GM19467 (cell line): ENCODE measurements at regions not wholly inside any gene's neighbourhood (a gene's known extent, or its start where the extent isn't known, plus 50 kb on each side); places are given as distances from the start of the nearest gene placed in this dataset.
"Not testable (repeated sequence)": the region's sequence is repeated elsewhere in the genome, so short reads cannot be mapped to it uniquely, and the experiment has no call there.

Experiments
- ATAC-seq: cut with Tn5 transposase; IDR thresholded peaks from one replicate; pipeline ENCODE4 v1.9.1; 2021; ENCODE audit warnings: mild to moderate bottlenecking, moderate library complexity; ENCODE audit not compliant: unreplicated experiment

- no peak for ATAC-seq
Observed at GRCh38 chr4:167918077-167918476, 174.3 kb upstream of the ANXA10 start.

GRCh38 chr4:167930166-167930565, 162.2 kb upstream of the ANXA10 start:
- ATAC-seq, result no peak

- no peak for ATAC-seq
Observed at GRCh38 chr4:167934216-167934615, 158.1 kb upstream of the ANXA10 start.

DNA sequence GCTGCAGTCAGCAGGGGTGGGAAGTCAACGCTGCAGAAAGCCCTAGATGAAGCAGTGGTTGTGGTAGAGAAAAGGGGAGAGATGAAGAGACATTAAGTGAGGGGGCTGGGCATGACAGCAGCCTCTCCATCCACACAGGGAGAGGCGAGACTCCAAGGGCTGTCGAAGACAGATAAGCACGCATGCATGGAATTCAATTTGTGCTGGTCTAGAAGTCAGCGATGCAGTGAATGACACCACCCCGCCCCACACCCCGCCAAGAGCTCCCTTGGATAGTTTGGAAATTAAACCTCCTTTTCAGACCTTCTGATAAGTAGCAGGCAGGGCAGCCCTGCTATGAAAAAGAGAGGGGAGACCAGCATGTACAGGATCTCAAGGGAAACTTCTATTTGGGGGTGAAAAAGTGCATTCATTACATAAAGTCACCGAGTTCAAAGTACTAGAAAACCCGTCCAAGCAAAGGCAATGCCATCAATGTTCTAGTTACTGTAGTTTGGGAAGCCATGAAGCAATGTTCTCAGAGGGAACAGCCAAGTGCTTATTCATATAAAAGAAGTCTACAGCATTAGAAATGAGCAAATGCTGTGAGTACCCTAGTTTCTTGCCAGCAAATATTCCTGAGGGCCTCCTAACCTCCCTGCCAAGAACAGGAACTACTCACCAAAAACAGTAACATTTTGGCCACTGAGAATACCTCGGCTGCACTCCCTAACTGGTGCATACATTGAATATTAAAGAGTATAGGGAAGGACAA, 152.3 kb upstream of the ANXA10 start:
- ATAC-seq, result no peak

- ATAC-seq, result no peak
Observed at GRCh38 chr4:167943872-167944505, 148.3 kb upstream of the ANXA10 start.

DNA sequence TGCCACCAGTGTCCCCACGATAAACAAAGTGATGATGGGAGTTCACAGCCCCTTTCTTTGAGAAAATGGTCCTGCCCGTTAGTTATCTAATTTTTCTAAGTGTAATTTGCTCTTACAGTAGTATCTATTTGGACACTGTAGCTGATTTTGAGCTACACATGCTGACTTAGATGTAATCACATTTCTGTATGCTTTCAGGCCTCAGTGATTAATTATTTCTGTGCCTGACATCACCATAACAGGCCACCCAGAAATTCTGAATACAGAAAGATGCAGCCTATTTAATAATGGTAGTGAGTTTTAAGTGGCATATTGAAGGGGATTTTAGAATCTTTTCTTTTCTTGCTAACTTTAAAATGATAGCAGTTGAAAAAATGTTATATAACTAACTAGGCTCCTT, 147.6 kb upstream of the ANXA10 start:
- no peak for ATAC-seq

DNA sequence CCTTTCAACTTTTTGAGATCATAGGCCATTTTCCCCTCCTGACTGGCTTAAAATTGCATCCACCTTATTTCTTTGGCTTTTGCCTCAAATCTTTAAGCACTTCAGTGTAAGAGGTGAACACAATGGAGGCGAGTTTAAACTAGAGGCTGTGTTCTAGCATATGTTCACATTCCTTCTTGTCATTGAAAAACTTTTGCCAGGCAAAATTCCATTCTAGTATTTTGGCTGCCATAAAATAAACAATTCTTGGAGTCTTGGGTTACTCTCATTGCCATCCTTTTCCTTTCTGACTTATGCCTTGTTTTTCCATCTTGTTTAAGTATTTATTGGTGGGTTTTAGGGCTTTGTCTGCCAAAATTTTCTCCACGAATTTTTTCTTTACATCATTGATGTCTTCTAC, 137.3 kb upstream of the ANXA10 start:
- ATAC-seq, result no peak

- no peak for ATAC-seq
Observed at GRCh38 chr4:167956676-167957075, 135.7 kb upstream of the ANXA10 start.

- ATAC-seq, result no peak
Observed at GRCh38 chr4:167964766-167965373, 127.5 kb upstream of the ANXA10 start.

- ATAC-seq, result no peak
Observed at GRCh38 chr4:167966143-167966542, 126.2 kb upstream of the ANXA10 start.

DNA sequence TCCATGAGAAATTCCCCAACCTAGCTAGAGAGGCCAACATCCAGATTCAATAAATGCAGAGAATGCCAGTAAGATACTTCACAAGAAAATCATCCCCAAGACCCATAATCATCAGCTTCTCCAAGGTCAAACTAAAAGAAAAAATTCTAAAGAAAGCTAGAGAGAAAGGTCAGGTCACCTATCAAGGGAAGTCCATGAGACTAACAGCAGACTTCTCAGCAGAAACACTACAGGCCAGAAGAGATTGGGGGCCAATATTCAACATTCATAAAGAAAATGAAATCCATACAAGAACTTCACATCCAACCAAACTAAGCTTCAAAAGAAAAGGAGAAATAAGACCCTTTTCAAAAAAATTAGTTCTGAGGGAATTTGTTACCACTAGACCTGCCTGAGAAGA, 118.8 kb upstream of the ANXA10 start:
- ATAC-seq, result no peak

DNA sequence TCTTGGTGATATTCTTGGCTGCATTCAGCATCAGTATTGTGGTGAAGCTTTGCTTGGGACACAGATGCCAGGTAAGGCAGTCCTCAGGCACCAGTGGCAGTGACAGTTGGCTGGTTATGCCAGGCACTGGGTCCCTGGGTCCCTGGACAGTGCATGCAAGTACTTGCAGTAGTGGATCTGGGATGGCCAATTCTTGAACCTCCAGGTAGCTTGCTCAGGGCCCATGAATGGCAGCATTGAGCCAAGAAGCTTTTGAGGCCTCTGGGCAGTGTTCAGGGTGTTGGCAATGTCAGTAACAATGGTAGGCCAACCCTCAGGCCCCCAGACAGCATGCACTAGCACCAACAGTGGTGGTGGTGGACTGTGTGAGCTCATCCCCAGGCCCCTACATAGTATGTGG, 106.8 kb upstream of the ANXA10 start:
- no peak for ATAC-seq

- ATAC-seq, result no peak
Observed at GRCh38 chr4:167986044-167986443, 106.3 kb upstream of the ANXA10 start.

- no peak for ATAC-seq
Observed at GRCh38 chr4:167987285-167987684, 105.1 kb upstream of the ANXA10 start.

GRCh38 chr4:167989815-167990214, 102.5 kb upstream of the ANXA10 start:
- no peak for ATAC-seq

GRCh38 chr4:168008112-168008511, 84.2 kb upstream of the ANXA10 start:
- ATAC-seq, result not testable (repeated sequence)

DNA sequence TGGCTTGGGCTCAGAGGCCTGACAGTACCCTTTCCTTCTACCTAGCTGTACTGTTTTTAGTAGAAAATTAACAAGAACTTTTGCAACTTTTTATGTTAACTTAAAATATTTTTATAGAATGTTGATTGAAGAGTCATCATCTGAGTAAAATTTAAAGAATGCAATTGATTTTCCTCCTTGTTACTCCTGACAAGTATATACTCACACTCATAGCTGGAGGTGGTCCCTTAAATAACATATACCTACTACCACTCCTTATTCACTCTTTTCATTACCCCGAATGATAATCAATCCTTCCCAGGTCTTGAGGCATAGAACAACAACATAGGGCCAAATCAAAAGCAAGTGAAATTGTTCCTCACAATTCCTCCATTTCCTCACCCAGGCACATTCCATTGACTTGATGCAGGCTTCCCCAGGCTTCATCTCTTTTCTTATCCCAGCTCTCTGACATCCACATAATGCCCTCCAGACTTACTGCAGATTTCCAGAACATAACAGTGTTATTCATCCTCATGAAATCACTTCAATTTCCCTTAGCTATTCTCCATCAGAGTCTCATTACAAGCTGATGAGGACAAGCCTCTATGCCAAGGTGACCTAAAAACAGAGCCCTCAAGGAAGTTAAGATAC, 73.2 kb upstream of the ANXA10 start:
- ATAC-seq, result no peak

- ATAC-seq, result no peak
Observed at GRCh38 chr4:168019921-168020320, 72.4 kb upstream of the ANXA10 start.

DNA sequence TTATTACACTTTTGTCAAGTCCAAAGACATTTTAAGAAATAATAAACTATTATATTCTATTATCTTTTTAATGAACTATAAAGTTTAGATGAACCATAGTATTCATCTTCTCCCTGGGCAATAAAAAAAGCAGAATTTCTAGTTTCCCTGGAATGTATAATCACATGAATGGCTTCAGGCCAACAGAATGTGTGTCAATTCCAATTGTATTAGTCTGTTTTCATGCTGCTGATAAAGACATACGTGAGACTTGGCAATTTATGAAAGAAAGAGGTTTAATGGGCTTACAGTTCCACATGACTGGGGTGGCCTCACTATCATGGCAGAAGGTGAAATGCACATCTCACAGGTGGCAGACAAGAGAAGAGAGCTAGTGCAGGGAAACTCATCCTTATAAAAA, 70.7 kb upstream of the ANXA10 start:
- no peak for ATAC-seq

DNA sequence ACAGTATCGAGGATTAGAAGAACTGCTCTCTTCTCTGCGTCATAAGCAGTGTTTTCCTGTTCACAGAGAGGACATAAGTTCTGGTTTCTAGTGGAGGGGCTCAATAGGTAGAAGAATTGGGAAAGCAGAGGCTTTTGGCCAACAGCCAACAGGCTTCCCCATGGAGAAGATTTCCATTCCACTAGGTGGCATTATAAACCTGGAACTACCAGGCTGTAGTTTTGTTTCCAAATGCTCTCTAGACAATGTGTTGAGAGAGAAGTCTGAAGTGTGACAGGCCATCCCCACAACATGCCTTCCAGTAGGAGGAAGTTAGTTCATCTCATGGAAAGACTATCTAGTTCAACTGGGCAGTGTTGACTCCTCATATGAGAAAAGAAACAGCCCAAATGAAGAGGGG, 63.8 kb upstream of the ANXA10 start:
- no peak for ATAC-seq

- ATAC-seq, result no peak
Observed at GRCh38 chr4:168028970-168029597, 63.3 kb upstream of the ANXA10 start.
